Naive thymus-derived CD4-positive, alpha-beta T cell (primary cell): ENCODE measurements at regions not wholly inside any gene's neighbourhood (a gene's known extent, or its start where the extent isn't known, plus 50 kb on each side); places are given as distances from the start of the nearest gene placed in this dataset.

Experiments
- ATAC-seq: fragments of 150-1000 bp; cut with Tn5 transposase; 2 replicates; pipeline ENCODE4 v1.10.0; 2021; ENCODE audit warnings: mild to moderate bottlenecking, moderate library complexity
- CTCF ChIA-PET: fragments of 350-600 bp; sonication (Branson Sonifier 250); formaldehyde crosslinking; loops from one replicate; lab custom pipeline; 2021; ENCODE audit warnings: antibody characterized with exemption; lab: Charles Lee
- POLR2A ChIA-PET: fragments of 350-600 bp; sonication (Branson Sonifier 250); formaldehyde crosslinking; loops from one replicate; lab custom pipeline; 2021; ENCODE audit warnings: antibody characterized with exemption, inconsistent platforms; lab: Charles Lee
- DNase-seq, 9 donors: peaks; one replicate each; pipeline versions ENCODE4 v3.0.0 to v3.0.0-alpha.2; 2020 to 2022; ENCODE audit warnings: mixed read lengths in 1 of 9
- H3K27ac ChIP-seq: one replicate; pipeline ENCODE4 v1.7.0; 2013; ENCODE audit warnings: mild to moderate bottlenecking, low read depth, low read length, moderate library complexity
- H3K27me3 ChIP-seq, 2 donors: one replicate each; pipeline ENCODE4 v1.7.0; 2013; ENCODE audit warnings: low read length in 2 of 2, mild to moderate bottlenecking in 2 of 2, moderate library complexity in 2 of 2; ENCODE audit not compliant: control insufficient read depth in 2 of 2, insufficient read depth in 2 of 2
- H3K36me3 ChIP-seq, 3 experiments: 1 replicate in 2 of 3; 2 replicates in 1 of 3; pipeline ENCODE4 v1.7.0; 2013; ENCODE audit warnings: low read length in 3 of 3, mild to moderate bottlenecking in 3 of 3, moderate library complexity in 1 of 3; ENCODE audit not compliant: insufficient read depth in 3 of 3, control insufficient read depth in 2 of 3
- H3K4me1 ChIP-seq, 2 donors: one replicate each; pipeline ENCODE4 v1.7.0; 2013; ENCODE audit warnings: low read length in 2 of 2, mild to moderate bottlenecking in 2 of 2, moderate library complexity in 1 of 2; ENCODE audit not compliant: control insufficient read depth in 2 of 2, insufficient read depth in 2 of 2
- H3K4me3 ChIP-seq: 2 replicates; pipeline ENCODE4 v1.7.0; 2013; ENCODE audit warnings: mild to moderate bottlenecking, low read length
- H3K9me3 ChIP-seq, 3 experiments: 1 replicate in 2 of 3; 2 replicates in 1 of 3; pipeline ENCODE4 v1.7.0; 2013; ENCODE audit warnings: low read length in 3 of 3; ENCODE audit not compliant: control insufficient read depth in 2 of 3
- H3K27ac Mint-ChIP-seq, 9 donors: one replicate each; pipeline ENCODE4 v1.8.0; 2020 to 2022; ENCODE audit warnings: mixed read lengths in 9 of 9, mild to moderate bottlenecking in 8 of 9, moderate library complexity in 5 of 9, inconsistent platforms in 2 of 9
- H3K27me3 Mint-ChIP-seq, 5 donors: one replicate each; pipeline ENCODE4 v1.8.0; 2021 to 2022; ENCODE audit warnings: mixed read lengths in 5 of 5, mild to moderate bottlenecking in 1 of 5
- H3K36me3 Mint-ChIP-seq, 5 donors: one replicate each; pipeline ENCODE4 v1.8.0; 2020 to 2022; ENCODE audit warnings: mixed read lengths in 5 of 5, mild to moderate bottlenecking in 3 of 5, inconsistent platforms in 1 of 5
- H3K4me1 Mint-ChIP-seq, 7 donors: one replicate each; pipeline ENCODE4 v1.8.0; 2020 to 2022; ENCODE audit warnings: mixed read lengths in 7 of 7, mild to moderate bottlenecking in 3 of 7, inconsistent platforms in 1 of 7
- H3K4me3 Mint-ChIP-seq, 10 donors: one replicate each; pipeline ENCODE4 v1.8.0; 2020 to 2022; ENCODE audit warnings: mild to moderate bottlenecking in 10 of 10, mixed read lengths in 10 of 10, moderate library complexity in 6 of 10, inconsistent platforms in 2 of 10
- H3K9me3 Mint-ChIP-seq, 11 donors: one replicate each; pipeline ENCODE4 v1.8.0; 2020 to 2022; ENCODE audit warnings: mixed read lengths in 11 of 11, mild to moderate bottlenecking in 4 of 11, inconsistent platforms in 1 of 11, moderate library complexity in 1 of 11
- intact Hi-C, 2 donors: fragments of 100-400 bp; cut with micrococcal nuclease; formaldehyde crosslinking; loops; one replicate each; pipeline ENCODE4 v1.15.1; 2023

- Histone ChIP-seq H3K27ac (no peak overlapping the region), H3K9me3 (peaks cover 0 to 9% (median 0%) of the 10 kb centered on the region in 3 experiments), H3K4me1 (no peaks in the 10 kb centered on the region), H3K27me3 (no peaks in the 10 kb centered on the region), H3K4me3 (no peak overlapping the region), H3K36me3 (no peaks in the 10 kb centered on the region)
- DNase-seq (no peak), ATAC-seq (no peak)
- POLR2A ChIA-PET = no interaction called here
- H3K27me3 Mint-ChIP-seq = peaks cover 0 to 13% (median 0%) of the 10 kb centered on the region in 5 donors
- H3K36me3 Mint-ChIP-seq = peaks cover 0 to 11% (median 0%) of the 10 kb centered on the region in 5 donors
- peak overlapping the region in 1 of 9 donors; percentile 13 for H3K27ac Mint-ChIP-seq
- intact Hi-C loops = no loop called here
- CTCF ChIA-PET = no interaction called here
- no peaks in the 10 kb centered on the region for H3K4me1 Mint-ChIP-seq
- no peak overlapping the region for H3K4me3 Mint-ChIP-seq
- peaks cover 0 to 18% (median 10%) of the 10 kb centered on the region in 11 donors for H3K9me3 Mint-ChIP-seq
Measured at GRCh38 chr2:404581-404980, 116.7 kb upstream of the ALKAL2 start.

GRCh38 chr2:403682-404081 lies 115.8 kb upstream of the ALKAL2 start:
- Mint-ChIP-seq H3K27me3 (peaks cover 0 to 13% (median 0%) of the 10 kb centered on the region in 5 donors), H3K4me3 (no peak overlapping the region), H3K36me3 (peaks cover 0 to 11% (median 0%) of the 10 kb centered on the region in 5 donors), H3K27ac (no peak overlapping the region), H3K4me1 (no peaks in the 10 kb centered on the region), H3K9me3 (peaks cover 0 to 18% (median 9%) of the 10 kb centered on the region in 11 donors)
- Histone ChIP-seq H3K27me3 (no peaks in the 10 kb centered on the region), H3K27ac (no peak overlapping the region), H3K9me3 (peaks cover 0 to 9% (median 0%) of the 10 kb centered on the region in 3 experiments), H3K4me3 (no peak overlapping the region), H3K4me1 (no peaks in the 10 kb centered on the region), H3K36me3 (no peaks in the 10 kb centered on the region)
- no peak for ATAC-seq
- DNase-seq = no peak
- POLR2A ChIA-PET = no interaction called here
- CTCF ChIA-PET = no interaction called here
- intact Hi-C loops = no loop called here

- Mint-ChIP-seq H3K9me3 (peaks cover 0 to 18% (median 9%) of the 10 kb centered on the region in 11 donors), H3K4me3 (no peak overlapping the region), H3K27me3 (peaks cover 0 to 13% (median 0%) of the 10 kb centered on the region in 5 donors), H3K4me1 (no peaks in the 10 kb centered on the region), H3K36me3 (peaks cover 0 to 11% (median 0%) of the 10 kb centered on the region in 5 donors), H3K27ac (no peak overlapping the region)
- ATAC-seq (no peak), DNase-seq (no peak)
- ChIA-PET CTCF (no interaction called here), POLR2A (no interaction called here)
- no peaks in the 10 kb centered on the region for H3K36me3 ChIP-seq
- intact Hi-C loops = no loop called here
- H3K27ac ChIP-seq = no peak overlapping the region
- no peaks in the 10 kb centered on the region for H3K27me3 ChIP-seq
- no peak overlapping the region for H3K4me3 ChIP-seq
- H3K4me1 ChIP-seq = no peaks in the 10 kb centered on the region
- peaks cover 0 to 9% (median 0%) of the 10 kb centered on the region in 3 experiments for H3K9me3 ChIP-seq
Measured at GRCh38 chr2:402721-403120, 114.8 kb upstream of the ALKAL2 start.

- H3K36me3 ChIP-seq = no peaks in the 10 kb centered on the region
- peaks cover 0 to 9% (median 0%) of the 10 kb centered on the region in 3 experiments for H3K9me3 ChIP-seq
- ChIA-PET CTCF (no interaction called here), POLR2A (no interaction called here)
- H3K4me1 Mint-ChIP-seq = no peaks in the 10 kb centered on the region
- H3K27ac ChIP-seq = no peak overlapping the region
- H3K27ac Mint-ChIP-seq = no peak overlapping the region
- no peak overlapping the region for H3K4me3 Mint-ChIP-seq
- no peaks in the 10 kb centered on the region for H3K27me3 ChIP-seq
- H3K36me3 Mint-ChIP-seq = peaks cover 0 to 11% (median 0%) of the 10 kb centered on the region in 5 donors
- intact Hi-C loops = no loop called here
- DNase-seq = no peak
- no peaks in the 10 kb centered on the region for H3K4me1 ChIP-seq
- H3K4me3 ChIP-seq = no peak overlapping the region
- H3K27me3 Mint-ChIP-seq = peaks cover 0 to 13% (median 0%) of the 10 kb centered on the region in 5 donors
- H3K9me3 Mint-ChIP-seq = peaks cover 0 to 18% (median 9%) of the 10 kb centered on the region in 11 donors
- ATAC-seq = no peak
Measured at GRCh38 chr2:402206-402605, 114.3 kb upstream of the ALKAL2 start.

GRCh38 chr2:401019-401679 lies 113.3 kb upstream of the ALKAL2 start:
- peaks cover 0 to 18% (median 9%) of the 10 kb centered on the region in 11 donors for H3K9me3 Mint-ChIP-seq
- intact Hi-C loops = no loop called here
- H3K4me1 ChIP-seq = no peaks in the 10 kb centered on the region
- H3K4me3 ChIP-seq = no peak overlapping the region
- no peaks in the 10 kb centered on the region for H3K4me1 Mint-ChIP-seq
- H3K27ac Mint-ChIP-seq = no peak overlapping the region
- POLR2A ChIA-PET = no interaction called here
- peaks cover 0 to 6% (median 0%) of the 10 kb centered on the region in 5 donors for H3K27me3 Mint-ChIP-seq
- no peaks in the 10 kb centered on the region for H3K36me3 ChIP-seq
- ATAC-seq (no peak), DNase-seq (no peak)
- peaks cover 0 to 11% (median 0%) of the 10 kb centered on the region in 5 donors for H3K36me3 Mint-ChIP-seq
- H3K27ac ChIP-seq = no peak overlapping the region
- peaks cover 0 to 9% (median 0%) of the 10 kb centered on the region in 3 experiments for H3K9me3 ChIP-seq
- CTCF ChIA-PET = no interaction called here
- H3K4me3 Mint-ChIP-seq = no peak overlapping the region
- no peaks in the 10 kb centered on the region for H3K27me3 ChIP-seq

GRCh38 chr2:397926-398325 lies 110.0 kb upstream of the ALKAL2 start:
- Mint-ChIP-seq H3K4me3 (no peak overlapping the region), H3K9me3 (peaks cover 0 to 2% (median 0%) of the 10 kb centered on the region in 11 donors), H3K36me3 (peaks cover 0 to 2% (median 0%) of the 10 kb centered on the region in 5 donors), H3K27ac (peak overlapping the region in 1 of 9 donors; percentile 47), H3K4me1 (peaks cover 9 to 22% (median 19%) of the 10 kb centered on the region in 7 donors), H3K27me3 (peaks cover 0 to under 1% (median 0%) of the 10 kb centered on the region in 5 donors)
- ATAC-seq (no peak), DNase-seq (no peak)
- Histone ChIP-seq H3K4me1 (peaks cover 0 to 4% of the 10 kb centered on the region in 2 donors), H3K27ac (no peak overlapping the region), H3K27me3 (no peaks in the 10 kb centered on the region), H3K36me3 (no peaks in the 10 kb centered on the region), H3K9me3 (no peaks in the 10 kb centered on the region), H3K4me3 (no peak overlapping the region)
- ChIA-PET CTCF (no interaction called here), POLR2A (no interaction called here)
- intact Hi-C loops = loop anchor here in 1 of 2 donors (10.0 kb wide), 1 partner anchor 67 kb away; no protein-coding TSS in a partner anchor
